GM21825 (cell line): ENCODE measurements at regions not wholly inside any gene's neighbourhood (a gene's known extent, or its start where the extent isn't known, plus 50 kb on each side); places are given as distances from the start of the nearest gene placed in this dataset.

Experiments
- ATAC-seq: cut with Tn5 transposase; IDR thresholded peaks from one replicate; pipeline ENCODE4 v1.9.1; 2021; ENCODE audit warnings: mild to moderate bottlenecking, moderate library complexity; ENCODE audit not compliant: unreplicated experiment

DNA sequence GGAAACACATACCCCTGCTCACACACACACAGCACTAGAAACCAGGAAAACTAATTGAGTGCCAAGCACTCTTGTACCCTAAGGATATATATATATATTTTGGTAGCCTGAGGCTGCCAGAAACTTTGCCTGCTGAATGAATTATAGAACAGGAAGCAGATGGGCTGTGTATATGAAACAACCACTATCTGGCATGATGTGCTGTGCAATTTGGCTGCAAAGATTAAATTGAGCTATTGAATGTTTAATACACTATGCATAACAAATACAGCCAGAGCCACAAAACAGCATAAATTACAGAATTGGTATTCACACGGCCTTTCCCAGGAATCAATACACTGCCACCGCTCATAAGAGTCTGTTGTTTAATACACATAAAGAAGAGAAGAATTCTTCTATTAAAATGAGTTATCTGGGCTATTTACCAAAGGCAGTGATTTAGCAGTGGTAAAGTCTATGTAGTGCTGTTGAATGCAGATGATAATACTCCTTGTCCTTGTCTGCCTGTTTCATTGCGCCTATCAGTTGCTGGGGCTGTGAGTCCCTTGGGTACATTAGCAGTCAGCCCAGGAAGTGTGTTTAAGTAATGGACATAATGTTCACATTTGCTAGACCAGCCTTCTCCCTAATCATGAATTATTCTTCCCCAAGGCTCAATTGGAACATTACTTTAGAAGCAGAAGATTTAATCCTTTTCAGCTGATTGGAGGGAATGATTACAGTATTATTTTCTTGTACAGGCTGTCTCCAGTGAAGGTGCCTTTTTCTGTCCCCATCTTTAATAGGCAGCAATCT is 294.3 kb downstream of the TLE1 start:
- ATAC-seq = no peak

- ATAC-seq = no peak
Measured at GRCh38 chr9:81393985-81394811, 295.1 kb downstream of the TLE1 start.

GRCh38 chr9:81391457-81391825 is 297.9 kb downstream of the TLE1 start:
- no peak for ATAC-seq

- ATAC-seq = no peak
Measured at GRCh38 chr9:81390792-81391456, 298.4 kb downstream of the TLE1 start.

GRCh38 chr9:81389569-81389993 is 299.8 kb downstream of the TLE1 start:
- ATAC-seq = no peak

DNA sequence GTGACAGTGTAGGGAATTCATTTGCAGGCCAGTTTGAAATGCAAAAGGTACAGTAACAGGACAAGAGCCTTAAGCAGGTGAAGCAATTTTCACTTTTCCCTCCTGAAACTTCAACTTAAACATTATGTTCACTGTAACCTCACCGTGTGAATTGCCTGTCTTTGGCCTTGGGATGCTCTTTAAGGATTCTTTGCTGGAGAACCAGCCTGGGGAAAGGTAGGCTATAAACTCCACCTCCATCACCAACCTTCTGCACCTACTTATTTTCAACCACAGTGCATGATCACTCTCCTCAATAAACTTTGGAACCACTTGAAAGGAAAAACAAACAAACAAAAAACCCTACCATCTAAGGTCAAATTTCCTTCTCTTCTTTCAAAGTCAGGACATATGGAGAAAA is 300.5 kb downstream of the TLE1 start:
- ATAC-seq = no peak

DNA sequence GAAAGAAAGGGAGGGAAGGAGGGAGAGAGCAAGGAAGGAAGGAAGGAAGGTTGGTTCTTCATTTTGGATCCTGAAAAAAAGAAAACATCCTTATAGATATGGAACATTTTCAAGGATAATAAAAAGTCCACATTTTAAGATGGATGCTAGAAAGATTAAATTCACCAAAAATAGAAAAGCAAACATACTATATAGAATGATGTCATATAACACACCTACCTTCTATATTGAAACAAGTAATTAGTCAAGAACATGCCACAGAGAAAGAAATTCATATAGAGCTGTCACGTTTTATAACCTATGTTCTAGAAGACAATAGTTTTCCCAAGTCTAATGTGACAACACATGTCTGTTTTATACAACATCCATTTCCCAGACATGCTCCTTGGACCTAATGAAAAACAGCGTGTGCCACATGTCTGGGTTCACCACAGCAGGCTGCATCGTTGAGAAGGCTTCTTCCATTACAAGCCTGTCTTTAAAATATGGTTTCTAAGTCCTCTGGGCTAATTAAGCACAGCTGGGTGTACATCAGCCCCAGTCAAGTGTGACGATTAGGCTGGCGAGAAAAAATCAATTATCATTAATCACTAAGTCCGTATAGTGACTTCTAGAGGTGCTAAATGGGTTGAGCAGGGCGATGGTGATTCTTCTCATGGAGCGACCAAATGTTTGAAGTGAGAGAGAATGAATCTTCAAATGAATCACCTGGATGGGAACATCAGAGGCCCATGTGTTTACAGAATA is 301.8 kb downstream of the TLE1 start:
- ATAC-seq = no peak

GRCh38 chr9:81384911-81385310 is 304.4 kb downstream of the TLE1 start:
- ATAC-seq = no peak

- no peak for ATAC-seq
Measured at GRCh38 chr9:81382281-81382680, 307.1 kb downstream of the TLE1 start.

DNA sequence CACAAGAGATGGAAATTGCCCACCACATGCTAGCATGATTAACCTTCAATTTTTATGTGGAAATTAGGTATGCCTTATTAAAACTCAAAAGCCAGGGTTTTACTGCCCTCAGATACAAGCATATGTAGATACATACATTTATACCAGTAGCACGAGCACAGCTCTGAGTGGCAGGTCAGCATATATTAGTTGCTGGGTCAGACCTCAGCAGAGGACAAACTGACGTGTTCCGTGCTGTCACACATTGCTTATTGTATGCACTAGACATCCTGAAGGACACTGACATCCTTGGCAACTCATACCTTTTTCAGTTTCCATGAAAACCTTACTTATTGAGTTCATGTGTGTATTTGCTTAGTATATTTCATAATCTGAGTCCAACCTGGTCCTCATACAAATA is 307.7 kb downstream of the TLE1 start:
- ATAC-seq = no peak

GRCh38 chr9:81380504-81381359 is 308.6 kb downstream of the TLE1 start:
- no peak for ATAC-seq

GRCh38 chr9:81379655-81380054 is 309.7 kb downstream of the TLE1 start:
- ATAC-seq = no peak

DNA sequence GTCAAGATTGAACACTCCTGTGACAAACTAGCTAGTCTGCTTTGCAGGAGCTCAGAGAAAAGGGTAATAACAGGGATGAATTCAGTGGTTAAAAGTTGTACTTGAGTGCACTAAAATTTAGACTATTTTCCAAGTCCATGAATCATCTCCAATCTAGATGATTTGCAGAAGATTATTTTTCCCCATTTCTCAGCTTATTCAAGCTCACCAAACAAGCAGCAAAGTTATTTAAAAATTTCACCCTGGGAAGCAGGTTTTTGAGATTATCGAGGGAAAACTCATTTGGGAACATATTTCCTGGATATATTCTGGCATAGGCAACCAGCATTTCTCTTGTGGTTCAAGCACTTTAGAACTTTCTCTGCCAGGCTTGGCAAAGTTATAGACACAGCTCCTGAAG is 311.4 kb downstream of the TLE1 start:
- ATAC-seq = no peak

DNA sequence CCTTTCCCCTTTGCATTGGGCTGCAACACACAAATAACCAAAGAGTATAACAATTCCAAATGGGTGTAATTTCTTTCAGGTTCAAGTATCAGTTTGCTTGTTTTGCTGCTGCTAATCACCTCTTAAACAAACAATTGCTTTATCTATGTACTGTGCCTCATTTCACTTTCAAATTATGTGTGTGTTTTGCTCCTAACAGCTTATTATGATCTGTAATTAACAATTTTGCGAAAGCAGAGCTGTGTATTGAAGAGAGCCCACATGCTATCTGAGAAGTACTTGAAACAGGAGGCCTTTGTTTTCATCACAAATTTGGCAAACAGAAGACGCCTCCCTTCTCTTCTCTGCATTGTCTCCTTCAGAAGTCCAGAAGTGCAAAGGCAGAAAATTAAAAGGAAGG is 312.0 kb downstream of the TLE1 start:
- ATAC-seq = no peak

GRCh38 chr9:81375187-81376100 is 313.9 kb downstream of the TLE1 start:
- ATAC-seq = no peak

DNA sequence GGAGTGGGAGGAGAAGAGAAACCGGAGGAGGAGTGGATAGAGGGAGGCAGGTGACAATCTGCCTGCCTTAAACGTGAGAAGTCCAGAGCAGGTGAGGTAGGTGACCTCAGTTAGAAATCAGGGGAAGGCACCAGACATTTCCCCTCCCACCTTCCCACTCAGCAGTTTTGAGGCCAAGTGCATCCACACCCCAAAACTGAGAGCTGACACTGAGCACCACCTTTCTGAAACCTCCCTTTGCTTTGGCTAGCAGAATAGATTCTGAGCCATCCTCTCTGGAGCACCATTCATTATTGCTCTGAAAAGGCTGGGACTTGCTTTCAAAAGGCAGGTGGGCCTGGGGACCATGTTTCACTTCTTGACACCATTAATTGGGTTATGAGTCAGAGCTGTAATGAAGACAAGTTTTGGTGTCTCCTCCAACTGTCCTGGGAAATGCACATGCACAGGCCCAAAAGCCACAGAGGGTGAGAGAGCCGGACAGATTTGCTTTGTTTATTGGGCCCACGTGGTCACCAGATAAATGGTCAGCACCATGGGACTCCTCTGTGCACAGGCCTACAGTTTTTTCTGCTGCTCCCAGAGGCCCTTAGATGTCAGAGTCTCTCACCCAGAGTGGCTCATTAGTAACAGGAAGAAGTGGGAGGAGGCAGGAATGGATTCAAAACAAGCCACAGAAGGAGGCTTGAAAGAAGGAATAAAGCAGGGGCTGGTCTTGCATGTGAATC is 314.7 kb downstream of the TLE1 start:
- no peak for ATAC-seq

- ATAC-seq = no peak
Measured at GRCh38 chr9:81373294-81373693, 316.1 kb downstream of the TLE1 start.

DNA sequence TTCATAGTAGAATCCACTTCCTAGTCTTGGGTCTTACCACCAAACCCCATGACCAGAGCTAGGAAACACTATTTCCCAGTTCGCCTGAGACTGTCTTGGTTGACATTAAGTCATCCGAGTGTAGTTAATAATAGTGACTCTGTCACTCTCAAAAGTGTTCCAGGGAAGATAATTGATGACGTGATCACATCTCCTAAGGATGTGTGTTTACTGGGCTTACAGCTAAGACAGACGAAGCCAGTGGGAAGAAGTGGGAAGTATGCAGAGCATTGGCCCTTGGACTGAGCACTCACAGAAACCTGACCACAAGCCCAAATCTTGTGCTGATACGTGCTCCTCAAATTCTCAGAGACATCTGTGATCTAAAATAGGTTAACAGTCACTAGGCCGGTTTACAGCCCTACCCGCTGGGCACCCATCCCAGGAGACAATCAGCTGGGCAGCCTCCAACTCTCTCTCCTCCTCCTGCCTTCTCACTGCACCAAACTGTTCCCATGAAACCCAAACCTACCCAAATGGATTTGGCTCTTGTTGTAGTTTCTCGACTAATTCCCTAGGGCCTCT is 316.6 kb downstream of the TLE1 start:
- ATAC-seq = no peak
